Tibial nerve (tissue), 4 donors: ENCODE measurements at regions not wholly inside any gene's neighbourhood (a gene's known extent, or its start where the extent isn't known, plus 50 kb on each side); places are given as distances from the start of the nearest gene placed in this dataset.
A peak's percentile ranks its signal among the peaks of the same experiment; 100 is the strongest.

Experiments
- DNase-seq, 2 donors: peaks; one replicate each; pipeline ENCODE4 v3.0.0-alpha.2; 2019; ENCODE audit warnings: low spot score in 2 of 2
- H3K27ac ChIP-seq, 4 donors: fragments of 200-600 bp; sonication (generic) in 3 of 4; one replicate each; pipeline ENCODE4 v1.5.1; 2017 to 2019; ENCODE audit warnings: mild to moderate bottlenecking in 1 of 4
- H3K27me3 ChIP-seq, 2 donors: fragments of 200-600 bp; sonication (generic) in 1 of 2; one replicate each; pipeline versions ENCODE4 v1.5.1 to v1.6.0; 2017 to 2019
- H3K36me3 ChIP-seq, 3 donors: fragments of 200-600 bp; sonication (generic); one replicate each; pipeline ENCODE4 v1.5.1; 2018 to 2019
- H3K4me1 ChIP-seq, 4 donors: fragments of 200-600 bp; sonication (generic) in 3 of 4; one replicate each; pipeline ENCODE4 v1.5.1; 2017 to 2019
- H3K4me3 ChIP-seq, 4 donors: fragments of 200-600 bp; sonication (generic) in 3 of 4; one replicate each; pipeline ENCODE4 v1.5.1; 2017 to 2019; ENCODE audit warnings: mild to moderate bottlenecking in 1 of 4, moderate library complexity in 1 of 4
- H3K9me3 ChIP-seq, 4 donors: fragments of 200-600 bp; sonication (generic) in 3 of 4; one replicate each; pipeline ENCODE4 v1.5.1; 2017 to 2019
- CTCF ChIP-seq, 5 experiments: fragments of 200-600 bp in 3 of 5; fragments of 450-650 bp in 2 of 5; sonication (generic) in 3 of 5; IDR thresholded peaks; one replicate each; pipeline ENCODE4 v1.5.1; 2016 to 2019; ENCODE audit warnings: antibody characterized with exemption in 5 of 5, mild to moderate bottlenecking in 3 of 5, moderate library complexity in 2 of 5
- EP300 ChIP-seq, 2 donors: sonication (generic); formaldehyde crosslinking; IDR thresholded peaks; one replicate each; pipeline ENCODE4 v1.6.1; 2017; ENCODE audit warnings: antibody characterized with exemption in 2 of 2, mild to moderate bottlenecking in 1 of 2
- POLR2A ChIP-seq, 2 donors: fragments of 450-650 bp; IDR thresholded peaks; one replicate each; pipeline ENCODE4 v1.6.1; 2017; ENCODE audit warnings: antibody characterized with exemption in 2 of 2, mild to moderate bottlenecking in 2 of 2, moderate library complexity in 2 of 2
- WGBS, 2 donors: methylation state at CpG; one replicate each; pipeline ENCODE4 v1.1.5; 2018; 5-methylcytosine and 5-hydroxymethylcytosine counted together

DNA sequence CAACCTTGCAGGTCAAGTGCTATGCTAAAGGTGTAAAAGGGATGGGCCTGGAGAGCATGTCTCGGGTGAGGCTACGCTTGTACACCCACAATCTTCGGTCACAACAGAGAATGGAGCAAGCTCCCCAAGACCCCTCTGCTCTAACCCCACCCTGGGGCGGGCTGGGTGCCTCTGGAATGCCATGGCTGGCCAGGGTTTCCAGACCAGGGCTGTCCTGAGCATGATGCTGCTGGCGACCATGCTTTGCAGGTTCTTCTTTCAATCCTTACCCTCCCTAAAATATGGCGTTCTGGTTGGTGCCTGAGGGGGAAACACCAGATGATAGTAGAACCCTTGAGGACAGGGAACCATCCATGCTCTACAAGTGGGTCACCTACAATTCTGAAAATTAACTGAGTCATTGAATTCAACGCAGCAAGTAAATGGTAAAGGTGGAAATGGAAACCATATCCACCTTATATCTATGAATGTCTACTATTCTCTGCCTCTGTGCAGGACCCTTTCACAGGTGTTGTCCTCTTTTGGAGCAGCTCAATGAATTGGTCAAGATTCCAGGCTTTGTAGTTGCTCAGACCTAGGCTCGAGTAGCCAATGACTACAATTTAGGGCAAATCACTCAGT lies 111.6 kb upstream of the EGLN3 start:
- H3K4me1 ChIP-seq, result peaks cover 0 to 14% (median 5%) of the 10 kb centered on the region in 4 donors
- WGBS, 2 donors, result 87 to 94% methylated on average over 8 of the region's 8 CpGs

DNA sequence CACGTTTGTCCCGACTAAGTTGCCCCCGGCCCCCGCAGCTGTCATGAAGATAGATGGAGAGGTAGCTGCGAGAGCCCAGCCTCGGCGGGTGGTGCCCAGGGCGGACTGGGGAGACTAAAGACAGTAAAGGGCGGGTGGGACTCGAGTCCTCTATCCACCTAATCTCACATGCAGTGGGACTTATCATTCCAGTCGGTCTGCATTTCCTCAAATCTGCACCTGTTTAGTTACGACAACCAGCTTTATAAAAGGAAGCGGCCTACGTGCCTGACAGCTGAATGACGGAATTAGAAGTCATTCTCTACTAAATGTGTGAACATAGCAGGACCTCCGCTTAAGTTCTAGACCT lies 109.8 kb upstream of the EGLN3 start:
- H3K9me3 ChIP-seq, result no peaks in the 10 kb centered on the region
- TF ChIP-seq EP300 (IDR thresholded peaks at IDR 0.05) (no peak), POLR2A (IDR thresholded peaks at IDR 0.05) (no peak), CTCF (IDR thresholded peaks at IDR 0.05) (no peak)
- WGBS, 2 donors, result 35 to 39% methylated on average over 16 of the region's 16 CpGs
- no peak for DNase-seq
- H3K36me3 ChIP-seq, result no peaks in the 10 kb centered on the region
- peaks cover 0 to 15% (median 5%) of the 10 kb centered on the region in 4 donors for H3K4me1 ChIP-seq
- peak overlapping the region; percentile 26 to 69 (median 44) for H3K4me3 ChIP-seq
- H3K27ac ChIP-seq, result peak overlapping the region in 3 of 4 donors; percentile 19 to 82 (median 80)
- H3K27me3 ChIP-seq, result no peaks in the 10 kb centered on the region

More for the DNA sequence above, 111.6 kb upstream of the EGLN3 start:
- no peak overlapping the region for H3K4me3 ChIP-seq
- no peaks in the 10 kb centered on the region for H3K36me3 ChIP-seq
- no peak for DNase-seq
- H3K27ac ChIP-seq, result no peak overlapping the region
- H3K9me3 ChIP-seq, result no peaks in the 10 kb centered on the region
- TF ChIP-seq CTCF (IDR thresholded peaks at IDR 0.05) (no peak), EP300 (IDR thresholded peaks at IDR 0.05) (no peak), POLR2A (IDR thresholded peaks at IDR 0.05) (no peak)
- H3K27me3 ChIP-seq, result no peaks in the 10 kb centered on the region

- Histone ChIP-seq H3K27ac (peak overlapping the region in 3 of 4 donors; percentile 19 to 82 (median 80)), H3K27me3 (no peaks in the 10 kb centered on the region), H3K9me3 (no peaks in the 10 kb centered on the region), H3K36me3 (no peaks in the 10 kb centered on the region), H3K4me1 (peaks cover 0 to 20% (median 5%) of the 10 kb centered on the region in 4 donors), H3K4me3 (peak overlapping the region; percentile 26 to 69 (median 44))
- TF ChIP-seq CTCF (IDR thresholded peaks at IDR 0.05) (peak in 2 of 5 experiments; percentile 21 to 43), EP300 (IDR thresholded peaks at IDR 0.05) (peak in 1 of 2 donors; percentile 40), POLR2A (IDR thresholded peaks at IDR 0.05) (no peak)
- WGBS, 2 donors, result 3 to 6% methylated on average over 23 to 28 of the region's 84 CpGs
- DNase-seq, result peak; percentile 40 to 51
These were observed 109.2 kb upstream of the EGLN3 start for GRCh38 chr14:34059925-34060650.

DNA sequence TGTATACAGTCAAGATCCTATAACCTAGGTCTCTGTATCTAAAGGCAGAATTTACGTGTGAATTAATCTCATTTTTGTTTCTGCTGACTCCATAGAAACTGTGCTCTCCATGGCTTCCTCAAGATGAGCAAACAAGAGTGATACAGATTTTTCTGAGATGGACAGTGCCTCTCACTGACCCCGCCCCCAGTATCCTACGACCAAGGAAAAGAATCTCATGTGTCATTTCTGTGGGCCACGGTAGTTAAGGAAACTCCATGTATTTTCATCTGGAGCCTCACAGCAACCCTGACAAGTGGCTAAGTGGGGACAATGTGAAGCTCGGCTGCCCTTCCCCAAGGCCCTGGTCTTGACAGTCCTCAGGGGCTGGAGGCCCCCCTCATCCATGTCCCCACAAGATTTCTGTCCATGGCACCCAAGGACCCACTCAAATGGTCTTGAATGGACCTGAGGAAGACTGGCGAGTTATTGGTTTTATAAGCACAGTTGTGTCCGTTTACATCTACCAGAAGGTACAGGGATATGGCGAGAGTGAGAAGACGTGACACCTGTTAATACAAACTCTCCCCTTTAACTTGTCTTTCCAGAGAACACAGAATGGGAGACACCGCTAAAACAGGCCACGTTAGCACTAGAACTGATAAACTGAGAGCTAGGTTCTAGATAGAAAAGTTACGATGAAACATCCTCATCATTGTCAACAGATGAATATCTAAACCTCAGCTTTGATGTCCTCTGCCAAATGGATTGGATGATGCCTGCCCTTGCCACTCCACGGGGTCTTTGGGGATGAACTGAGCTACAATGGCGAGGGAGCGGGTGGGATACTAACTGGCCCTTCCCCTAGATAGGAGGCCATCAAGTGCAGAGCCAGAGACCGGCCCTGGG lies 108.4 kb upstream of the EGLN3 start:
- Histone ChIP-seq H3K36me3 (no peaks in the 10 kb centered on the region), H3K4me3 (peak overlapping the region; percentile 26 to 69 (median 44)), H3K9me3 (no peaks in the 10 kb centered on the region), H3K4me1 (peaks cover 0 to 20% (median 5%) of the 10 kb centered on the region in 4 donors), H3K27ac (peak overlapping the region in 3 of 4 donors; percentile 19 to 82 (median 80)), H3K27me3 (no peaks in the 10 kb centered on the region)
- TF ChIP-seq EP300 (IDR thresholded peaks at IDR 0.05) (no peak), POLR2A (IDR thresholded peaks at IDR 0.05) (no peak), CTCF (IDR thresholded peaks at IDR 0.05) (no peak)
- 78% methylated on average over 15 to 16 of the region's 16 CpGs for WGBS, 2 donors
- no peak for DNase-seq
